ENCODE measurements at regions not wholly inside any gene's neighbourhood (a gene's known extent, or its start where the extent isn't known, plus 50 kb on each side); places are given as distances from the start of the nearest gene placed in this dataset.

DNA sequence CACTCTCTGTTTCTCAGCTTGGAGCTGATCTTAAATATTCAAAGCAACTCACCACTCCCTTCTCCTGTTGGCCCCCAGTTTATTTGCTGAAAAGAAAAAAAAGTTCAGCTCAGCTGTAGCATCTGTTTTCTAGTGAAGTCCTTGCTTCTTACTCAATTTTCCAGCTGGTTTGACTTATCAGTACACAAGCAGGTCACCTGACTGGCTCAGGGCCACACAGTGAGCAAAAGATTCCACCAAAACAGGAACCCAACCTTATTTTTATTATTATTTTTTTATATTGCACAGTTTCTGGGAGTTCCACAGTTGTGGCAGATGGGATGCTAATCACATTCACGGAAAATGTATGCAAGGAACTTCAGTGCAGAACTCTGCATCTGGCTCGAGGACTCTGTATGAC is 390.7 kb upstream of the RGMA start:
- intact Hi-C loops (cut with DNase I) = loop anchor here in 1 of 3 donors (10.0 kb wide), 1 partner anchor 95 kb away; no protein-coding TSS in a partner anchor
- peak; percentile 50 to 72 (median 62) for ATAC-seq

DNA sequence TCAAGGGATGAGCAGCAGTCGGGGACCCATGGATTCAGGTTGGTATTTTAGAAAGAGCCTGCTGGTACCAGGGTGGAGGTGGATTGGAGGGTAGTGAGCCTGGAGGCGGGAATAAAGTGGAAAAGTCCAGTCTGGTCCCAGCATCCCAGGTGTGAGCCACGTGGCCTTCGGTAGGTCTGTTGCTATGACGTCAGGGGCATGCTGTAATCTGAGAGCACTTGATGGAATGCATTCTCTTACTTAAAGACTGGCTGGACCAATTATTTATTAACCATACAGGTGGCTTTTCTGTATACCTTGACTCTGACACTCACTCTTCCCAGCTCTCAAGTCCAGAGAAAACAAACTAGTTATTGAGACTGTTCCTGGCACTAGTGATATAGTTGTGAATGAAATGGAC is 389.9 kb upstream of the RGMA start:
- H3K9me3 ChIP-seq = no peaks in the 10 kb centered on the region
- no peaks in the 10 kb centered on the region for H3K36me3 ChIP-seq
- ATAC-seq (peak; percentile 39 to 63 (median 50)), FAIRE-seq (no peak), DNase-seq (peak in 4 of 6 donors; percentile 33 to 58 (median 40))
- no peak overlapping the region for H3K4me3 ChIP-seq
- H3K27ac ChIP-seq = no peak overlapping the region
- H3K4me1 ChIP-seq = peaks cover 20 to 30% (median 27%) of the 10 kb centered on the region in 3 donors
- 54 to 58% methylated on average over 5 of the region's 5 CpGs for WGBS, 2 donors
- TF ChIP-seq, protein P1, sequence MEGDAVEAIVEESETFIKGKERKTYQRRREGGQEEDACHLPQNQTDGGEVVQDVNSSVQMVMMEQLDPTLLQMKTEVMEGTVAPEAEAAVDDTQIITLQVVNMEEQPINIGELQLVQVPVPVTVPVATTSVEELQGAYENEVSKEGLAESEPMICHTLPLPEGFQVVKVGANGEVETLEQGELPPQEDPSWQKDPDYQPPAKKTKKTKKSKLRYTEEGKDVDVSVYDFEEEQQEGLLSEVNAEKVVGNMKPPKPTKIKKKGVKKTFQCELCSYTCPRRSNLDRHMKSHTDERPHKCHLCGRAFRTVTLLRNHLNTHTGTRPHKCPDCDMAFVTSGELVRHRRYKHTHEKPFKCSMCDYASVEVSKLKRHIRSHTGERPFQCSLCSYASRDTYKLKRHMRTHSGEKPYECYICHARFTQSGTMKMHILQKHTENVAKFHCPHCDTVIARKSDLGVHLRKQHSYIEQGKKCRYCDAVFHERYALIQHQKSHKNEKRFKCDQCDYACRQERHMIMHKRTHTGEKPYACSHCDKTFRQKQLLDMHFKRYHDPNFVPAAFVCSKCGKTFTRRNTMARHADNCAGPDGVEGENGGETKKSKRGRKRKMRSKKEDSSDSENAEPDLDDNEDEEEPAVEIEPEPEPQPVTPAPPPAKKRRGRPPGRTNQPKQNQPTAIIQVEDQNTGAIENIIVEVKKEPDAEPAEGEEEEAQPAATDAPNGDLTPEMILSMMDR (IDR thresholded peaks at IDR 0.05) = no peak
- no peaks in the 10 kb centered on the region for H3K27me3 ChIP-seq
- intact Hi-C loops (cut with DNase I) = no loop called here

More for the DNA sequence above, 390.7 kb upstream of the RGMA start:
- FAIRE-seq (no peak), DNase-seq (peak in 4 of 6 donors; percentile 57 to 66 (median 64))
- Histone ChIP-seq H3K4me3 (no peak overlapping the region), H3K36me3 (no peaks in the 10 kb centered on the region), H3K4me1 (peaks cover 27 to 34% (median 30%) of the 10 kb centered on the region in 3 donors), H3K9me3 (no peaks in the 10 kb centered on the region), H3K27ac (peak overlapping the region in 3 of 4 donors; percentile 16 to 54 (median 28)), H3K27me3 (no peaks in the 10 kb centered on the region)
- TF ChIP-seq, protein P1 (IDR thresholded peaks at IDR 0.05) = no peak
- WGBS, 2 donors = 48 to 49% methylated on average over 2 of the region's 2 CpGs

DNA sequence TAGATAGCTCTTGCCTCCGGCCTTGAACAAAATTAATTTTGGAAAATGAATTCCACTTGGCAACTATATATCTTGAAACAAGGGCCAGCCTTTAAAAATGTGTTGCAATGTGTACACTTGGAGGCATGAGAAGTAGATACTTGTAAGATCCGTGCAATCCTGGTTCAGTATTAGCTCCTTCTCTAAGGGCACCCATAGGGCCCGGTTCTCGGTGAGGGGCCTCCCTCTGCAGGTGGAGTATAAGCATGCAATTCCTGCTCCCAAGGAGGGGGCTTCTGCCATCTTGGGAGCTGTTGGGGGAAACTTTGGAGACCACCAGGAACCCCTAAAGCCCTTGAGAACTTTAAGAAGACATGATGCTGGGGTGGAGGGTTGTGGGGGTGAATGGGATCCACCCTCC is 388.7 kb upstream of the RGMA start:
- no peaks in the 10 kb centered on the region for H3K9me3 ChIP-seq
- no peaks in the 10 kb centered on the region for H3K36me3 ChIP-seq
- FAIRE-seq (no peak), ATAC-seq (peak in 3 of 4 donors; percentile 31 to 61 (median 43)), DNase-seq (no peak)
- TF ChIP-seq, protein P1 (IDR thresholded peaks at IDR 0.05) = no peak
- no peak overlapping the region for H3K4me3 ChIP-seq
- H3K27ac ChIP-seq = no peak overlapping the region
- H3K27me3 ChIP-seq = no peaks in the 10 kb centered on the region
- peaks cover 11 to 19% (median 18%) of the 10 kb centered on the region in 3 donors for H3K4me1 ChIP-seq
- intact Hi-C loops (cut with DNase I) = no loop called here
- WGBS, 2 donors = 40 to 45% methylated on average over 4 of the region's 4 CpGs

DNA sequence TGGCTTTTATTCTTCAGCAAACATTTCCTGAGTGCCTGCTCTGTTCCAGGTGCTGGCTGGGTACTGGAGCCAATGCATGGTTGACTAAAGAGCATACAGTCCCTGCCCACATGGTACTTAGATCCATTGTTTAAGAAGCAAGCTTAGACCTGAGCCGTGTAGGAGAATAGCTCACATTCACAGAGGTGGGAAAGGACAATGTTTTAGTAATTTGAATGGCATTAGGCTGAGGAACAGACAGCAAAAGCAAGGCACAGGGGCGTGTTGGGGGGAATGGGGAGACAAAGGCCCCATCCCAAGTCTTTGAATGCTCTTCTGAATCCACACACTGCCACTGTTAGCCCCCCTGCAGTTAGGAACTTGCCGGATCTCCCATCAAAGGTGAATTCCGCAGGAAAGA is 388.2 kb upstream of the RGMA start:
- Histone ChIP-seq H3K4me3 (no peak overlapping the region), H3K27me3 (no peaks in the 10 kb centered on the region), H3K9me3 (no peaks in the 10 kb centered on the region), H3K4me1 (peaks cover 11 to 19% (median 18%) of the 10 kb centered on the region in 3 donors), H3K27ac (no peak overlapping the region), H3K36me3 (no peaks in the 10 kb centered on the region)
- WGBS, 2 donors = 70 to 85% methylated on average over 4 of the region's 4 CpGs
- DNase-seq = no peak
- FAIRE-seq = no peak
- TF ChIP-seq, protein P1 (IDR thresholded peaks at IDR 0.05) = no peak
- intact Hi-C loops (cut with DNase I) = no loop called here
- no peak for ATAC-seq

DNA sequence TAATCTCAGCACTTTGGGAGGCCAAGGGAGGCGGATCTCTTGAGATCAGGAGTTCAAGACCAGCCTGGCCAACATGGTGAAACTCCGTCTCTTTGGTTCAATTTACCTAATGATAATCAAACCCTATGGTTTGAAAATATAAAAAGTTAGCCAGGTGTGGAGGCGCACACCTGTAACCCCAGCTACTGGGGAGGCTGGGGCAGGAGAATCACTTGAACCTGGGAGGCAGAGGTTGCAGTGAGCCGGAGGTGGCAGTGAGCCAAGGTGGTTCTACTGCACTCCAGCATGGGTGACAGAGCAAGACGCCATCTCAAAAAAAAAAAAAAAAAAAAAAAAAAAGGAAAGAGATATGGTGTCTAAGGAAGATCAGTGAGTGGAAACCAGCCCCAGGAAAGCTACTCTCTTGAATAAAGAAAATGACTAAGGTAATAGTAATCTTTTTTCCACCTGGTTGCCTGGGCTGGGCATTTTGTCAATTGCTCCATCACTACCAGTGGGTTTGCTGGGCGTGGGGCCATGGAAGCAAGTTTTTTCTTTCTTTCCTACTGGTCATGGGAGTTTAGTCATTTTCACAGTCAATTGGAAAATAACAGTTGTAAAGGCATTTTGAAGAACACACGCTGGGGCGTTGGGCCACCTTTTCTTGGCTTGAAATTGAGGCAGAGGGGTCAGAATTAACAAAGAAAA is 387.6 kb upstream of the RGMA start:
- no peak for ATAC-seq
- TF ChIP-seq, protein P1 (IDR thresholded peaks at IDR 0.05) = no peak
- WGBS, 2 donors = 90 to 97% methylated on average over 8 of the region's 8 CpGs
- H3K27ac ChIP-seq = no peak overlapping the region
- no peak for DNase-seq
- H3K36me3 ChIP-seq = no peaks in the 10 kb centered on the region
- FAIRE-seq = no peak
- H3K9me3 ChIP-seq = no peaks in the 10 kb centered on the region
- no peak overlapping the region for H3K4me3 ChIP-seq
- intact Hi-C loops (cut with DNase I) = no loop called here
- H3K4me1 ChIP-seq = peaks cover 11 to 19% (median 18%) of the 10 kb centered on the region in 3 donors
- no peaks in the 10 kb centered on the region for H3K27me3 ChIP-seq
